ENCODE measurements at regions not wholly inside any gene's neighbourhood (a gene's known extent, or its start where the extent isn't known, plus 50 kb on each side); places are given as distances from the start of the nearest gene placed in this dataset.
"Not testable (repeated sequence)": the region's sequence is repeated elsewhere in the genome, so short reads cannot be mapped to it uniquely, and the experiment has no call there.

DNA sequence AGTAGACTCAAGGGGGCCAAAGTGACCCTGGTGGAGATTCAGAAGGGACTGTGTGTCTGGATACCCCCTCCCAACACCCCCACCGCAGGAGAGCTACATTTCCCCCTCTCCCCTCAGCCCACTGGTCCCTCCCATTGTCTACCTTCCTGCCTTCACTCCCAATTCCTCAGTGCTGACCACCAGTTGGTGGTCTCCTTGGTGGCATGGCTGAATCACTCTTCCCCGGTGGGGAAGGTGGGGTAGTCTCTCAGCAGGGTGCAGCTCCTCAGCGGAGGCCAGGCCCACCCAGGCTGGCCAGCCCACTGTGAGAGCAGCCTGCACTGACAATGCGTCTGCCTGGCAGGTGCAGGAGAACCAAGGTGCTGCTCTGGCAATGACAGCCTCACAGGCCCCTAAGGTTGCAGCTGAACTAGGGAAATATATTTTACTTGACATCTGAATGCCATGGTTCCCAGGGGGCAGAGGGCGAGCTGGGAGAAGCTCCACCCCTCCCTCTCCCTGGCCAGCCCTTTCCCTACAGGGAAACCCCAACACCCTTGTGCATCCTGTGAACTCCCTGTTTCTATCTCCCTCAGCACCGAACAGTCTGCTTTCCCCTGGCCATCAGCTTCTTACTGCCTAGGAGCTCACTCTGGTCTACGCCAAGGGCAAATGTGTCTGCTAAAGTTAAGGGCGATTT, 62.6 kb upstream of the PAX8 start:
- DNase-seq (ENCODE audit: low read depth in 2 of 3, low spot score in 2 of 3), result no peak

DNA sequence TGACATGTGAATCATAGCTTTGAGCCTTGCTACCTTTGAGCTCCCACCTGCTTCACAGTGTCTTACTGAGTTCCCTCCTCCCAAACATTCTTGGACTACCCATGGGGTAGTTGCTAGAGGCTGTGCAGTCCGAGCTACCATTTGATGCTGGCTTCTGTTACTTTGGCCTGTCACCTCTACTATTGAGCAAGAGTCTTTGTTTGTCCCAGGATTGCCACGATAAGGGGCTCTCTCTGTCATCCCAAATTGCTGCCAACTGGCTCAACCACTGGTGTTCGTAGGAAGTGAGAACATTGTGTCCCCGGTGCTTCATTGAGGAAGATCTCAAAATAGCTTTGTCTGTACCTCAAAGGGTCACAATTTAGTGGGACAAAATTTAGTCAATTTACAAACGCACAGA, 59.1 kb upstream of the PAX8 start:
- DNase-seq (ENCODE audit: low read depth in 2 of 3, low spot score in 2 of 3), result no peak

GRCh38 chr2:113336040-113336439, 57.3 kb upstream of the PAX8 start:
- DNase-seq (ENCODE audit: low read depth in 2 of 3, low spot score in 2 of 3), result not testable (repeated sequence)

DNA sequence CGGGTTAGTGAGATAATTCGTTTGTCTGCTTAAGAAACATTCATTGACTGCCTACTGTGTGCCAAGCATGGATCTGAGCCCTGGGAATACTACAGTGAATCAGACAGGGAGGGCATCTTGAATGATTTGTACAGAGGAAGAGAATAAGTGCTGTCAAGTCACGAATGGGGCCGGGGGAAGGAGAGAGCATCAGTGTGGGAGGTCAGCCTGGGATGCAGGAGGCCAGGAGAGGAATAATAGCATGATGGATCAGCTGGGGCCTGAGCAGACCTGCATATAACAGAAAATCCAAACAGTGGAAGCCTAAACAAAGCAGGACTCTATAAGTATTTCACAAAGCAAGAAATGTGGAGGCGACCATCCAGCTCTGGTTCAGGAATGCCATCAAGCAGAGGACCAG, 55.4 kb upstream of the PAX8 start:
- DNase-seq (ENCODE audit: low read depth in 2 of 3, low spot score in 2 of 3), result no peak

DNA sequence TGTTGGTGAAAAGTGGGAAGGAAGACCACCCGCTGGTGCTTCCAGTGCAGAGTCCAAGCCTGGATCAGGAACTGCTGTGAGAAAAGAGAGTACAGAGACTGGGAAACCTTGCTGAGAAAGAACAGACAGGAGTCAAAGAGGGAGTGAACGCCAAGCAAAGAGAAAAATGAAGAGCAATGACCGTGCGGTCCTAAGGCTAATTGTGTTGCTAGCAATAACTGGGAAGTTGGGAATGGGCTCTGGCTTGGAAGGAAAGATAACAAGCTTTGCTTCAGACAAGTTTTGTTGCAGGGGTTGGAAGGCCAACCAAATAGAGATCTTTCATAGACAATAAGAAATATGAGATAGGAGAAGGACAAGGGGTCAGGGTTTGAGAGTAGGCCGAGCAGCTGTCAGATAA, 55.0 kb upstream of the PAX8 start:
- not testable (repeated sequence) for DNase-seq (ENCODE audit: low read depth in 2 of 3, low spot score in 2 of 3)

DNA sequence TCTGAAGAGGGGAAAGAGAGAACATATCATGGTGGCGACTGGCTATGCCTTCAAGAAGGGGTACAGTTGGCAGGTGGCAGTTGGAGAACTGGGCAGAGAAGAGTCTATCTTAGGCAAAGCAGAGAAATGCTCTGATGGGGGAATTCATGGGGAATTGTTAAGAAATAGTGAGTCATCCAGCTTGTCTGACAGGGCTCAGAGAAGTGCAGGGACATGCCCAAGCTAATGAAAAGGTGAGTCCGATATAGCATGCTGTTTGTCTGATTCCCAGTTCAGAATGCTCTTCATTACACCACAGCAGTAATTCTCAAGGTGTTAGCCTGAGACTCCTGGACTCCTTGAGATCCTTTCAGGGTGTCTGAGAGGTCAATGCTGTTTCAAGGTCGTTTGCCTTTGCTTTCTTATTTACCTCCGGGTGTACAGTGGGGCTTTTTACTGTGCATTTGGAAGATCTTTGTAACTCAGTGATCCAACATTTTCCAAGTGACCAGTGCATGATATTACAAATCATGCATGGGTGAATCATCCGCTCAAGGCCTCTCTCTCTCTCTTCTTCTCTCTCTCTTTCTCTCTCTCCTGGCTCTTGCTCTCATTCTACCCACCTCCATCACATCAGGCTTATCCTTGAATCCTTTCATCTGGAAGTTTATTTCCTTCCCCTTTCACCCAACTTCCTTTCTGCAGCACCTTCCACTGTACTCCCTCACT, 51.5 kb upstream of the PAX8 start:
- not testable (repeated sequence) for DNase-seq (ENCODE audit: low read depth in 2 of 3, low spot score in 2 of 3)

DNA sequence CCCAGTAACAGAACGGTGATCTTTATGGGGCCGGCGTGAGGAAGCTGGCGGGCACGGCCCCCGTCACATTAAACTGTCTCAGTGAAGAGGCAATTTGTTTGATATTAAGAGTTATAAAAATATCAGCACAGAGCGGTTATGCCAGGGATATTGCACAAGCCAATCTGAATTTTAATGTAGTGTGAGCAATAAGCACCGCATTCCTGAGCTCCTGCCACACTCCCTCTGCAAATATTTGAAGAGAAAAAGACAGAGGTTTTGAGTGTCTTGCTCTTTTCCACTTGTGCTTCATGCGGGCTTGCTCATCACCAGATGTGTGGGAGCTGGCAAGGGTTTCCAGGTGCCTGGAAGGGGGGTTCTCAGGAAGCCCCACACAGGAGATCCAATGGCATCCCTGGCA, 50.3 kb upstream of the PAX8 start:
- DNase-seq (ENCODE audit: low read depth in 2 of 3, low spot score in 2 of 3), result not testable (repeated sequence)

GRCh38 chr2:113328572-113328971, 49.9 kb upstream of the PAX8 start:
- DNase-seq (ENCODE audit: low read depth in 2 of 3, low spot score in 2 of 3), result not testable (repeated sequence)
